Endothelial cell of umbilical vein (primary cell): ENCODE measurements at regions not wholly inside any gene's neighbourhood (a gene's known extent, or its start where the extent isn't known, plus 50 kb on each side); places are given as distances from the start of the nearest gene placed in this dataset.

Experiments
- BruUV-seq: library from RNA; stranded (reverse); fragments of 400-500 nt; replicated peaks from 2 replicates; lab custom pipeline; 2021; lab: Mats Ljungman, UMichigan
- CTCF ChIA-PET: fragments of 300-600, 350-600 bp; sonication (Branson Sonifier 250); formaldehyde crosslinking; loops from one replicate; lab custom pipeline; 2021; ENCODE audit warnings: antibody characterized with exemption, inconsistent platforms; lab: Charles Lee
- POLR2A ChIA-PET: fragments of 300-600, 350-600 bp; sonication (Branson Sonifier 250); formaldehyde crosslinking; loops from one replicate; lab custom pipeline; 2021; ENCODE audit warnings: antibody characterized with exemption, inconsistent platforms; lab: Charles Lee
- DNase-seq: peaks from one replicate; pipeline ENCODE4 v3.0.0-alpha.2; 2011; ENCODE audit warnings: low read depth, low spot score
- FAIRE-seq: peaks from 2 replicates; lab custom pipeline; 2011; peaks lifted over from hg19 to GRCh38; lab: Jason Lieb, UNC
- H2AFZ ChIP-seq: 2 replicates; pipeline ENCODE4 v1.6.0; 2012; ENCODE audit warnings: low read depth, low read length, control low read depth, inconsistent platforms
- H3K27ac ChIP-seq: 2 replicates; pipeline ENCODE4 v1.5.1; 2011; ENCODE audit warnings: low read depth, mild to moderate bottlenecking, control low read depth, low read length, moderate library complexity; ENCODE audit not compliant: insufficient read depth
- H3K27me3 ChIP-seq, 2 experiments: 2 replicates each; pipeline versions ENCODE4 v1.6.0 to v1.6.1; 2011; ENCODE audit warnings: low read length in 2 of 2, mixed read lengths in 1 of 2; ENCODE audit not compliant: control insufficient read depth in 2 of 2, insufficient read depth in 2 of 2
- H3K36me3 ChIP-seq, 2 experiments: 2 replicates in 1 of 2; 3 replicates in 1 of 2; pipeline ENCODE4 v1.5.1; 2011; ENCODE audit warnings: low read length in 2 of 2, mild to moderate bottlenecking in 1 of 2, moderate library complexity in 1 of 2; ENCODE audit not compliant: control insufficient read depth in 2 of 2, insufficient read depth in 2 of 2; ENCODE audit errors: extremely low read depth in 1 of 2
- H3K4me1 ChIP-seq: 3 replicates; pipeline ENCODE4 v1.5.1; 2011; ENCODE audit warnings: mild to moderate bottlenecking, low read length; ENCODE audit not compliant: control insufficient read depth, insufficient read depth; ENCODE audit errors: extremely low read depth
- H3K4me2 ChIP-seq: 2 replicates; pipeline ENCODE4 v1.6.1; 2011; ENCODE audit warnings: low read length, control low read depth, mixed read lengths; ENCODE audit not compliant: insufficient read depth
- H3K4me3 ChIP-seq, 3 experiments: fragments of 200-600 bp in 1 of 3; sonication (generic), shearing (Covaris generic) in 1 of 3; replicated peaks in 1 of 3; 2 replicates each; pipeline ENCODE4 v1.5.1; 2011 to 2016; ENCODE audit warnings: control low read depth in 3 of 3, low read length in 3 of 3, mild to moderate bottlenecking in 2 of 3, inconsistent platforms in 1 of 3, low read depth in 1 of 3, moderate library complexity in 1 of 3; ENCODE audit not compliant: insufficient read depth in 1 of 3
- H3K79me2 ChIP-seq: 2 replicates; pipeline ENCODE4 v1.6.0; 2012; ENCODE audit warnings: low read length, inconsistent platforms; ENCODE audit not compliant: control insufficient read depth, insufficient read depth
- H3K9ac ChIP-seq: replicated peaks from 2 replicates; pipeline ENCODE3; 2011; ENCODE audit warnings: low read length, control low read depth; ENCODE audit not compliant: insufficient read depth; ENCODE audit errors: extremely low read depth
- H3K9me1 ChIP-seq: replicated peaks from 3 replicates; pipeline ENCODE4 v1.6.0; 2011; ENCODE audit warnings: mild to moderate bottlenecking, low read length; ENCODE audit not compliant: control insufficient read depth, insufficient read depth; ENCODE audit errors: extremely low read depth
- H3K9me3 ChIP-seq: replicated peaks from 2 replicates; pipeline ENCODE4 v1.5.1; 2012; ENCODE audit warnings: low read length, inconsistent platforms; ENCODE audit not compliant: control insufficient read depth, insufficient read depth
- H4K20me1 ChIP-seq: replicated peaks from 2 replicates; pipeline ENCODE3; 2011; ENCODE audit warnings: mild to moderate bottlenecking, low read length; ENCODE audit not compliant: control insufficient read depth, insufficient read depth; ENCODE audit errors: extremely low read depth
- CTCF ChIP-seq, 2 donors: IDR thresholded peaks; 1 replicate in 1 of 2; 2 replicates in 1 of 2; pipeline ENCODE4 v1.5.1; 2011; ENCODE audit warnings: low read length in 2 of 2, mild to moderate bottlenecking in 2 of 2, moderate library complexity in 2 of 2, control low read depth in 1 of 2, inconsistent platforms in 1 of 2, low read depth in 1 of 2; ENCODE audit not compliant: insufficient read depth in 1 of 2; ENCODE audit errors: extremely low read depth in 1 of 2
- EZH2 ChIP-seq: IDR thresholded peaks from 2 replicates; pipeline ENCODE4 v1.6.1; 2012; ENCODE audit warnings: borderline replicate concordance, low read depth, mild to moderate bottlenecking, moderate library complexity, low read length, inconsistent platforms; ENCODE audit not compliant: severe bottlenecking
- FOS ChIP-seq: IDR thresholded peaks from 2 replicates; pipeline ENCODE4 v1.6.1; 2011; ENCODE audit warnings: mild to moderate bottlenecking, low read length, moderate library complexity, borderline replicate concordance; ENCODE audit not compliant: insufficient read depth
- GATA2 ChIP-seq: IDR thresholded peaks from 2 replicates; pipeline ENCODE4 v1.7.0; 2011; ENCODE audit warnings: low read depth, mild to moderate bottlenecking, moderate library complexity, mixed read lengths, low read length; ENCODE audit not compliant: insufficient read length, insufficient read depth
- JUN ChIP-seq: IDR thresholded peaks from 2 replicates; pipeline ENCODE4 v1.6.1; 2011; ENCODE audit warnings: borderline replicate concordance, low read depth; ENCODE audit not compliant: insufficient read length, insufficient read depth
- MAX ChIP-seq: IDR thresholded peaks from 2 replicates; pipeline ENCODE4 v1.6.1; 2011; ENCODE audit not compliant: insufficient read depth, insufficient read length
- MYC ChIP-seq: IDR thresholded peaks from one replicate; pipeline ENCODE4 v1.6.1; 2011; ENCODE audit warnings: mild to moderate bottlenecking, low read depth, low read length
- POLR2A ChIP-seq: IDR thresholded peaks from 2 replicates; pipeline ENCODE4 v1.6.1; 2012; ENCODE audit warnings: low read depth, mild to moderate bottlenecking, control low read depth, low read length
- POLR2AphosphoS5 ChIP-seq: IDR thresholded peaks from 2 replicates; pipeline ENCODE4 v1.6.1; 2012; ENCODE audit warnings: low read depth, mild to moderate bottlenecking, control low read depth, low read length, moderate library complexity; ENCODE audit not compliant: insufficient read depth
- dilution Hi-C: fragments of 300-500 bp; cut with MboI; formaldehyde crosslinking; loops from one replicate; pipeline ENCODE4 v1.15.0; 2019; ENCODE audit warnings: low sequenced_read_pairs; ENCODE audit not compliant: extremely low pct_ligation_motif_present
- intact Hi-C: fragments of 100-400 bp; cut with micrococcal nuclease; formaldehyde crosslinking; loops from one replicate; pipeline ENCODE4 v1.10.0; 2022

GRCh38 chr4:10944321-10944720 is 259.8 kb upstream of the CLNK start:
- no peak for FAIRE-seq

More at GRCh38 chr4:10944321-10944720, 259.8 kb upstream of the CLNK start:
- Histone ChIP-seq H3K9me1 (no peaks in the 10 kb centered on the region), H2AFZ (no peak overlapping the region), H3K36me3 (no peaks in the 10 kb centered on the region), H4K20me1 (no peaks in the 10 kb centered on the region), H3K9me3 (no peaks in the 10 kb centered on the region), H3K9ac (no peak overlapping the region), H3K4me2 (no peak overlapping the region), H3K27ac (no peak overlapping the region), H3K4me1 (no peaks in the 10 kb centered on the region), H3K79me2 (no peaks in the 10 kb centered on the region), H3K27me3 (no peaks in the 10 kb centered on the region), H3K4me3 (no peak overlapping the region)
- ChIA-PET POLR2A (no interaction called here), CTCF (no interaction called here)
- intact Hi-C loops (no loop called here), dilution Hi-C loops (no loop called here)
- DNase-seq: no peak
- BruUV-seq: no TSS peak
- TF ChIP-seq MAX (no peak), POLR2A (no peak), CTCF (IDR thresholded peaks at IDR 0.05; ENCODE audit: extremely low read depth in 1 of 2, insufficient read depth in 1 of 2, low read depth in 1 of 2, low read length in 2 of 2) (no peak), MYC (no peak), GATA2 (no peak), POLR2AphosphoS5 (no peak), JUN (no peak), FOS (no peak), EZH2 (no peak)
